Tibial nerve (tissue), 4 donors: ENCODE measurements at regions not wholly inside any gene's neighbourhood (a gene's known extent, or its start where the extent isn't known, plus 50 kb on each side); places are given as distances from the start of the nearest gene placed in this dataset.

ENCODE experiments used
- EP300 ChIP-seq, 2 donors: sonication (generic); formaldehyde crosslinking; IDR thresholded peaks; one replicate each; pipeline ENCODE4 v1.6.1; 2017; ENCODE audit warnings: antibody characterized with exemption in 2 of 2, mild to moderate bottlenecking in 1 of 2
- POLR2A ChIP-seq, 2 donors: fragments of 450-650 bp; IDR thresholded peaks; one replicate each; pipeline ENCODE4 v1.6.1; 2017; ENCODE audit warnings: antibody characterized with exemption in 2 of 2, mild to moderate bottlenecking in 2 of 2, moderate library complexity in 2 of 2
- TF ChIP-seq, protein P1 (sequence below), 5 experiments: fragments of 200-600 bp in 3 of 5; fragments of 450-650 bp in 2 of 5; sonication (generic) in 3 of 5; IDR thresholded peaks; one replicate each; pipeline ENCODE4 v1.5.1; 2016 to 2019; ENCODE audit warnings: antibody characterized with exemption in 5 of 5, mild to moderate bottlenecking in 3 of 5, moderate library complexity in 2 of 5

DNA sequence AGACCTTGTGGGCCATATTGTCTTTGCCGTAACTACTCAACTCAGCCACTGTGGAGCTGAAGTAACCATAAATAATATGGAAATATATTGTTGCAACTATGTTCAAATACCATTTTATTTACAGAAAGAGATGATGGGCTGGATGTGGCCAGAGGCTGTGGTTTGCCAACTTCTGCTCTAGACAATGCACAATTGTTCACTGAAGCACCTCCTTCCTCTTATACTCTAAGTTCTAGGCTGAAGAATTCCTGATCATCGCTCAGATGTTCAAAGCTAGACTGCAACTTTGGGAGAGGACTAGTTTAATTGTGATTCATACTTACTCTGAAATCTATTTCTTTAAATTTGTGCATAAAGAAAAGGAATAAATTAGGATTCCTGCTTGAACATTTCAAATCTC is 245.0 kb downstream of the TAF11L14 start:
- no peak for TF ChIP-seq POLR2A (IDR thresholded peaks at IDR 0.05)
- TF ChIP-seq, protein P1, sequence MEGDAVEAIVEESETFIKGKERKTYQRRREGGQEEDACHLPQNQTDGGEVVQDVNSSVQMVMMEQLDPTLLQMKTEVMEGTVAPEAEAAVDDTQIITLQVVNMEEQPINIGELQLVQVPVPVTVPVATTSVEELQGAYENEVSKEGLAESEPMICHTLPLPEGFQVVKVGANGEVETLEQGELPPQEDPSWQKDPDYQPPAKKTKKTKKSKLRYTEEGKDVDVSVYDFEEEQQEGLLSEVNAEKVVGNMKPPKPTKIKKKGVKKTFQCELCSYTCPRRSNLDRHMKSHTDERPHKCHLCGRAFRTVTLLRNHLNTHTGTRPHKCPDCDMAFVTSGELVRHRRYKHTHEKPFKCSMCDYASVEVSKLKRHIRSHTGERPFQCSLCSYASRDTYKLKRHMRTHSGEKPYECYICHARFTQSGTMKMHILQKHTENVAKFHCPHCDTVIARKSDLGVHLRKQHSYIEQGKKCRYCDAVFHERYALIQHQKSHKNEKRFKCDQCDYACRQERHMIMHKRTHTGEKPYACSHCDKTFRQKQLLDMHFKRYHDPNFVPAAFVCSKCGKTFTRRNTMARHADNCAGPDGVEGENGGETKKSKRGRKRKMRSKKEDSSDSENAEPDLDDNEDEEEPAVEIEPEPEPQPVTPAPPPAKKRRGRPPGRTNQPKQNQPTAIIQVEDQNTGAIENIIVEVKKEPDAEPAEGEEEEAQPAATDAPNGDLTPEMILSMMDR (IDR thresholded peaks at IDR 0.05): no peak
- no peak for TF ChIP-seq EP300 (IDR thresholded peaks at IDR 0.05)
